A673 (cell line): ENCODE measurements at regions not wholly inside any gene's neighbourhood (a gene's known extent, or its start where the extent isn't known, plus 50 kb on each side); places are given as distances from the start of the nearest gene placed in this dataset.

Source experiments
- BruUV-seq: library from RNA; stranded (reverse); fragments of 400-500 nt; replicated peaks from 2 replicates; lab custom pipeline; 2021; lab: Mats Ljungman, UMichigan
- CTCF ChIA-PET: fragments of 300-600 bp; sonication (Branson Sonifier 250); formaldehyde crosslinking; loops from one replicate; lab custom pipeline; 2022; ENCODE audit warnings: antibody characterized with exemption; lab: Charles Lee
- POLR2A ChIA-PET: fragments of 300-600 bp; sonication (Branson Sonifier 250); formaldehyde crosslinking; loops from one replicate; lab custom pipeline; 2022; ENCODE audit warnings: antibody characterized with exemption; ENCODE audit not compliant: low non-redundant PET; lab: Charles Lee
- DNase-seq: peaks from one replicate; pipeline ENCODE4 v3.0.0-alpha.2; 2015; ENCODE audit warnings: low spot score
- H3K27ac ChIP-seq: fragments of 200-600 bp; sonication (generic); 2 replicates; pipeline ENCODE4 v1.5.1; 2016; ENCODE audit warnings: mixed run types, low read depth, mild to moderate bottlenecking, mixed read lengths, antibody characterized with exemption, low read length; ENCODE audit not compliant: poor library complexity, severe bottlenecking
- H3K27me3 ChIP-seq: fragments of 200-600 bp; sonication (generic); replicated peaks from 2 replicates; pipeline ENCODE4 v1.6.1; 2017; ENCODE audit warnings: mixed run types, low read depth, mild to moderate bottlenecking, mixed read lengths, antibody characterized with exemption, low read length; ENCODE audit not compliant: insufficient read depth, poor library complexity
- H3K36me3 ChIP-seq: fragments of 200-600 bp; sonication (generic); 2 replicates; pipeline ENCODE4 v1.6.1; 2016; ENCODE audit warnings: mixed run types, mild to moderate bottlenecking, mixed read lengths, antibody characterized with exemption, low read length; ENCODE audit not compliant: insufficient read depth, poor library complexity, severe bottlenecking
- H3K4me1 ChIP-seq: fragments of 200-600 bp; sonication (generic); 2 replicates; pipeline ENCODE4 v1.6.1; 2017; ENCODE audit warnings: mixed run types, mild to moderate bottlenecking, mixed read lengths, antibody characterized with exemption, low read length; ENCODE audit not compliant: insufficient read depth, poor library complexity, severe bottlenecking
- H3K4me3 ChIP-seq: fragments of 200-600 bp; sonication (generic); 2 replicates; pipeline ENCODE4 v1.5.1; 2016; ENCODE audit warnings: low read depth, mixed run types, mild to moderate bottlenecking, mixed read lengths, low read length; ENCODE audit not compliant: poor library complexity, severe bottlenecking
- H3K9me3 ChIP-seq: fragments of 200-600 bp; sonication (generic); 2 replicates; pipeline ENCODE4 v1.6.1; 2016; ENCODE audit warnings: mixed run types, low read depth, mild to moderate bottlenecking, mixed read lengths, antibody characterized with exemption, low read length; ENCODE audit not compliant: poor library complexity, severe bottlenecking
- CTCF ChIP-seq: fragments of 300-800, 200-600 bp; sonication (generic); conservative IDR thresholded peaks from 2 replicates; pipeline ENCODE4 v1.5.1; 2017; ENCODE audit warnings: low read depth, mild to moderate bottlenecking, antibody characterized with exemption, low read length, moderate library complexity, mixed read lengths
- EZH2 ChIP-seq: fragments of 200-600 bp; sonication (generic); IDR thresholded peaks from 2 replicates; pipeline ENCODE4 v1.6.1; 2017; ENCODE audit warnings: borderline replicate concordance, low read depth, mild to moderate bottlenecking, mixed read lengths, antibody characterized with exemption, low read length; ENCODE audit not compliant: poor library complexity, severe bottlenecking
- intact Hi-C: fragments of 100-400 bp; cut with micrococcal nuclease; formaldehyde crosslinking; loops from one replicate; pipeline ENCODE4 v1.10.0; 2022; ENCODE audit not compliant: unreplicated experiment

GRCh38 chr11:71115770-71116692, 136.3 kb downstream of the SHANK2 start:
- no peaks in the 10 kb centered on the region for H3K4me1 ChIP-seq
- H3K4me3 ChIP-seq: no peak overlapping the region
- no peaks in the 10 kb centered on the region for H3K36me3 ChIP-seq
- no peaks in the 10 kb centered on the region for H3K9me3 ChIP-seq
- peaks cover 9% of the 10 kb centered on the region for H3K27me3 ChIP-seq
- BruUV-seq: no TSS peak
- H3K27ac ChIP-seq: no peak overlapping the region
- ChIA-PET CTCF (no interaction called here), POLR2A (no interaction called here)
- intact Hi-C loops: no loop called here
- no peak for DNase-seq
- no peak for TF ChIP-seq EZH2
- TF ChIP-seq CTCF: no peak

GRCh38 chr11:71114124-71114851, 138.1 kb downstream of the SHANK2 start:
- POLR2A ChIA-PET: no interaction called here
- Histone ChIP-seq H3K27ac (no peak overlapping the region), H3K9me3 (no peaks in the 10 kb centered on the region), H3K27me3 (peaks cover 9% of the 10 kb centered on the region), H3K4me1 (no peaks in the 10 kb centered on the region), H3K36me3 (no peaks in the 10 kb centered on the region), H3K4me3 (no peak overlapping the region)
- DNase-seq: no peak
- TF ChIP-seq CTCF (no peak), EZH2 (no peak)
- no TSS peak for BruUV-seq
- intact Hi-C loops: no loop called here
- CTCF ChIA-PET: no interaction called here

GRCh38 chr11:71112990-71113389, 139.4 kb downstream of the SHANK2 start:
- CTCF ChIA-PET: no interaction called here
- BruUV-seq: no TSS peak
- no peak overlapping the region for H3K27ac ChIP-seq

More at GRCh38 chr11:71112990-71113389, 139.4 kb downstream of the SHANK2 start:
- no peak overlapping the region for H3K4me3 ChIP-seq
- no peaks in the 10 kb centered on the region for H3K9me3 ChIP-seq
- no peak for DNase-seq
- TF ChIP-seq EZH2: no peak
- no peak for TF ChIP-seq CTCF
- intact Hi-C loops: no loop called here
- H3K4me1 ChIP-seq: no peaks in the 10 kb centered on the region
- H3K27me3 ChIP-seq: peaks cover 9% of the 10 kb centered on the region
- no peaks in the 10 kb centered on the region for H3K36me3 ChIP-seq
- POLR2A ChIA-PET: no interaction called here
